ENCODE measurements at regions not wholly inside any gene's neighbourhood (a gene's known extent, or its start where the extent isn't known, plus 50 kb on each side); places are given as distances from the start of the nearest gene placed in this dataset.

DNA sequence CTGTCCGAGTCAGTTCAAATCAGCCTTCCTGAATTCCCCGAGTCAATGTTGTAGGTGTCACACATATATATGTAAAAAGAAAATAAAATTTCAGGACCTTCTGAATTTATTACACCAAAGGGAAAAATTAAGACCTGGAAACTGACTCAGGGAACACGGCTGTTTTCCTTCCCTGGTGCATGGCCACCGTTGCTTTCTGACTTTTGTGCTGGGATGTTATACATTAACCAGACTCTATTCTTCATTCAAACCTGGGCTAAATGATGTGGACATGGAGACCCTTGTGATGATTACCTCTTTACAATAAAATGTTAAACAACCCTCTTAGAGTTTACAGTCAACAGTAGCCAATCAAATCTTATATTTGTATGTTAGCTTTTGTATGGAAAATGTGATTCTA lies 51.4 kb upstream of the PLEKHG1 start:
- no peak overlapping the region for H3K4me3 ChIP-seq
- no peaks in the 10 kb centered on the region for H3K36me3 ChIP-seq
- TF ChIP-seq, protein P1, sequence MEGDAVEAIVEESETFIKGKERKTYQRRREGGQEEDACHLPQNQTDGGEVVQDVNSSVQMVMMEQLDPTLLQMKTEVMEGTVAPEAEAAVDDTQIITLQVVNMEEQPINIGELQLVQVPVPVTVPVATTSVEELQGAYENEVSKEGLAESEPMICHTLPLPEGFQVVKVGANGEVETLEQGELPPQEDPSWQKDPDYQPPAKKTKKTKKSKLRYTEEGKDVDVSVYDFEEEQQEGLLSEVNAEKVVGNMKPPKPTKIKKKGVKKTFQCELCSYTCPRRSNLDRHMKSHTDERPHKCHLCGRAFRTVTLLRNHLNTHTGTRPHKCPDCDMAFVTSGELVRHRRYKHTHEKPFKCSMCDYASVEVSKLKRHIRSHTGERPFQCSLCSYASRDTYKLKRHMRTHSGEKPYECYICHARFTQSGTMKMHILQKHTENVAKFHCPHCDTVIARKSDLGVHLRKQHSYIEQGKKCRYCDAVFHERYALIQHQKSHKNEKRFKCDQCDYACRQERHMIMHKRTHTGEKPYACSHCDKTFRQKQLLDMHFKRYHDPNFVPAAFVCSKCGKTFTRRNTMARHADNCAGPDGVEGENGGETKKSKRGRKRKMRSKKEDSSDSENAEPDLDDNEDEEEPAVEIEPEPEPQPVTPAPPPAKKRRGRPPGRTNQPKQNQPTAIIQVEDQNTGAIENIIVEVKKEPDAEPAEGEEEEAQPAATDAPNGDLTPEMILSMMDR (IDR thresholded peaks at IDR 0.05): no peak
- intact Hi-C loops (cut with DNase I): no loop called here
- no peak for DNase-seq (ENCODE audit: low spot score in 2 of 2)
- no peak overlapping the region for H3K27ac ChIP-seq
- H3K9me3 ChIP-seq: no peaks in the 10 kb centered on the region
- H3K27me3 ChIP-seq: no peaks in the 10 kb centered on the region
- no peaks in the 10 kb centered on the region for H3K4me1 ChIP-seq

DNA sequence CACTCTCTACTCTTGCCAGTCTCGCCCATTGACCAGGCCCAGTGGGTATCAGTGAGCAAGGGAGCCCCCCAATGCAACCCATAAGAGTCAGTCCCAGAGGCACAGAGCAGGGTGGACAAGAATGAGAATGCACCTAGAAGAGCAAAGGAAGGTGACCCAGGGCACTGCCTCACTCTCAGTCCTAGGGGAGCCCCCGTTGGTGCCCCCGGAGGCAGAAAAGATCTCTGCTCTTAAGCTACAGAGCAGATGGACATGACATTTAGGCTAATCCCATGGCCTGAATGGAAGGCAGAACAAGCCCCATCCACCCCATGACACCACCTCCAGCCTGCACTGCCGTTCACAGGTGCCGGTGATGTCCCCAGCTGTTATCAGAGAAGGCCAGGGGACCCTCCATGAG lies 50.7 kb upstream of the PLEKHG1 start:
- Histone ChIP-seq H3K4me3 (no peak overlapping the region), H3K27me3 (no peaks in the 10 kb centered on the region), H3K4me1 (no peaks in the 10 kb centered on the region), H3K9me3 (no peaks in the 10 kb centered on the region), H3K27ac (no peak overlapping the region), H3K36me3 (no peaks in the 10 kb centered on the region)
- DNase-seq (ENCODE audit: low spot score in 2 of 2): no peak
- intact Hi-C loops (cut with DNase I): no loop called here
- TF ChIP-seq, protein P1 (IDR thresholded peaks at IDR 0.05): no peak

DNA sequence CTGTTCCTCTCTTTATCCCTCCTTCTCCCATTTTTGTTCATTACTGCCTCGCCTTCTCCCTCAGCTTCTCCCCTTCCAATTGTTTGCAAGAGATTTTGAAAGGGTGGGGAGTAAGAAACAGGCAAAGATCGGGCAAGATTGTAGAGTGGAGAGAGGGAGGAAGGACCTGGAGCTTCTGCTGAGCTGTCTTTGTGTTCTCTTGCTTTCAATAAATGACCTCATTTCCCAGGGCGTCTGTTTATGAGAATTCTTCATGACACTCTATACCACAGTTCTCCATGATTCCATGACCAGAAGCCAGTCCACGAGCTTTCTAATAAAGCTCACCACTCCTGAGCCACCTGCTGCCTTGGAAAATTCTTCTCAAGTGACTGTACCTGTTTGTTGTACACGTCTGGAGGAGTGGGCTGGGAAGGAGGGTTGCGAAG lies 50.0 kb upstream of the PLEKHG1 start:
- H3K4me1 ChIP-seq: no peaks in the 10 kb centered on the region
- no peak overlapping the region for H3K4me3 ChIP-seq
- no peak for DNase-seq (ENCODE audit: low spot score in 2 of 2)
- TF ChIP-seq, protein P1 (IDR thresholded peaks at IDR 0.05): no peak
- intact Hi-C loops (cut with DNase I): no loop called here
- H3K27me3 ChIP-seq: no peaks in the 10 kb centered on the region
- H3K27ac ChIP-seq: no peak overlapping the region
- no peaks in the 10 kb centered on the region for H3K9me3 ChIP-seq
- no peaks in the 10 kb centered on the region for H3K36me3 ChIP-seq
